ENCODE measurements at regions not wholly inside any gene's neighbourhood (a gene's known extent, or its start where the extent isn't known, plus 50 kb on each side); places are given as distances from the start of the nearest gene placed in this dataset.

DNA sequence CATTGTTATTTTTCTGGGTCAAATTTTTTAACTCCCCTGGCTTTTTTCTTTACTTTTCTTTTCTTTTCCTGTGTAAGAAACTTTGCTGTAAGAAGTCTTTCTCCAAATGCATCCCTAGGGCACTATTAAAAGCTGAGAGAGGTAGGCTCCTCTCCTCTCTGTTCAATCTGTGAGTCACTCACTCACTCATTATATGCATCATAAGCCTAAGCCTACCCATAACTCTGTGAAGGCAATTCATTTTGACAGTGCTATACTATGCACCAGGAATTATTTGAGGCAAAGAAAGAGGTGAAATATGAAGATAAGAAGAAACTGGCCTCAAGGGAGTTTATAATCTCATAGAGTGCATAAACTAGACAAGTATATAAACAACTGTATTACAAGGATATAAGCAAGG is 67.9 kb upstream of the PRR16 start:
- H3K4me3 ChIP-seq (ENCODE audit: low read depth, low read length), result no peak overlapping the region
- DNase-seq (ENCODE audit: low read depth), result no peak
- TF ChIP-seq POLR2A (IDR thresholded peaks at IDR 0.05; ENCODE audit: extremely low read depth, insufficient read length), result no peak
- no peak for TF ChIP-seq MAX (IDR thresholded peaks at IDR 0.05; ENCODE audit: low read depth, low read length)
- no peak for TF ChIP-seq MYC (IDR thresholded peaks at IDR 0.05; ENCODE audit: low read depth, low read length)
- TF ChIP-seq, protein P1, sequence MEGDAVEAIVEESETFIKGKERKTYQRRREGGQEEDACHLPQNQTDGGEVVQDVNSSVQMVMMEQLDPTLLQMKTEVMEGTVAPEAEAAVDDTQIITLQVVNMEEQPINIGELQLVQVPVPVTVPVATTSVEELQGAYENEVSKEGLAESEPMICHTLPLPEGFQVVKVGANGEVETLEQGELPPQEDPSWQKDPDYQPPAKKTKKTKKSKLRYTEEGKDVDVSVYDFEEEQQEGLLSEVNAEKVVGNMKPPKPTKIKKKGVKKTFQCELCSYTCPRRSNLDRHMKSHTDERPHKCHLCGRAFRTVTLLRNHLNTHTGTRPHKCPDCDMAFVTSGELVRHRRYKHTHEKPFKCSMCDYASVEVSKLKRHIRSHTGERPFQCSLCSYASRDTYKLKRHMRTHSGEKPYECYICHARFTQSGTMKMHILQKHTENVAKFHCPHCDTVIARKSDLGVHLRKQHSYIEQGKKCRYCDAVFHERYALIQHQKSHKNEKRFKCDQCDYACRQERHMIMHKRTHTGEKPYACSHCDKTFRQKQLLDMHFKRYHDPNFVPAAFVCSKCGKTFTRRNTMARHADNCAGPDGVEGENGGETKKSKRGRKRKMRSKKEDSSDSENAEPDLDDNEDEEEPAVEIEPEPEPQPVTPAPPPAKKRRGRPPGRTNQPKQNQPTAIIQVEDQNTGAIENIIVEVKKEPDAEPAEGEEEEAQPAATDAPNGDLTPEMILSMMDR (IDR thresholded peaks at IDR 0.05; ENCODE audit: low read depth, low read length), result no peak

GRCh38 chr5:120400356-120400755 is 63.7 kb upstream of the PRR16 start:
- H3K4me3 ChIP-seq (ENCODE audit: low read depth, low read length), result no peak overlapping the region
- no peak for TF ChIP-seq MAX (IDR thresholded peaks at IDR 0.05; ENCODE audit: low read depth, low read length)
- TF ChIP-seq, protein P1 (IDR thresholded peaks at IDR 0.05; ENCODE audit: low read depth, low read length), result no peak
- no peak for TF ChIP-seq POLR2A (IDR thresholded peaks at IDR 0.05; ENCODE audit: extremely low read depth, insufficient read length)
- TF ChIP-seq MYC (IDR thresholded peaks at IDR 0.05; ENCODE audit: low read depth, low read length), result no peak
- DNase-seq (ENCODE audit: low read depth), result no peak

GRCh38 chr5:120402606-120403005 is 61.5 kb upstream of the PRR16 start:
- no peak for DNase-seq (ENCODE audit: low read depth)
- TF ChIP-seq MAX (IDR thresholded peaks at IDR 0.05; ENCODE audit: low read depth, low read length) (no peak), POLR2A (IDR thresholded peaks at IDR 0.05; ENCODE audit: extremely low read depth, insufficient read length) (no peak), MYC (IDR thresholded peaks at IDR 0.05; ENCODE audit: low read depth, low read length) (no peak)
- TF ChIP-seq, protein P1 (IDR thresholded peaks at IDR 0.05; ENCODE audit: low read depth, low read length), result no peak
- no peak overlapping the region for H3K4me3 ChIP-seq (ENCODE audit: low read depth, low read length)

- DNase-seq (ENCODE audit: low read depth), result peak; percentile 37
- H3K4me3 ChIP-seq (ENCODE audit: low read depth, low read length), result no peak overlapping the region
- no peak for TF ChIP-seq MAX (IDR thresholded peaks at IDR 0.05; ENCODE audit: low read depth, low read length)
- TF ChIP-seq, protein P1 (IDR thresholded peaks at IDR 0.05; ENCODE audit: low read depth, low read length), result no peak
- TF ChIP-seq MYC (IDR thresholded peaks at IDR 0.05; ENCODE audit: low read depth, low read length), result no peak
- no peak for TF ChIP-seq POLR2A (IDR thresholded peaks at IDR 0.05; ENCODE audit: extremely low read depth, insufficient read length)
Observed at GRCh38 chr5:120405286-120405864, 58.7 kb upstream of the PRR16 start.

- DNase-seq (ENCODE audit: low read depth), result peak; percentile 31
- TF ChIP-seq, protein P1 (IDR thresholded peaks at IDR 0.05; ENCODE audit: low read depth, low read length), result no peak
- TF ChIP-seq MAX (IDR thresholded peaks at IDR 0.05; ENCODE audit: low read depth, low read length), result no peak
- no peak for TF ChIP-seq POLR2A (IDR thresholded peaks at IDR 0.05; ENCODE audit: extremely low read depth, insufficient read length)
- no peak for TF ChIP-seq MYC (IDR thresholded peaks at IDR 0.05; ENCODE audit: low read depth, low read length)
Observed at GRCh38 chr5:120405923-120406322, 58.2 kb upstream of the PRR16 start.

More at GRCh38 chr5:120405923-120406322, 58.2 kb upstream of the PRR16 start:
- H3K4me3 ChIP-seq (ENCODE audit: low read depth, low read length), result no peak overlapping the region

Measured in NB4 (cell line).